ENCODE measurements at regions not wholly inside any gene's neighbourhood (a gene's known extent, or its start where the extent isn't known, plus 50 kb on each side); places are given as distances from the start of the nearest gene placed in this dataset.
"Not testable (repeated sequence)": the region's sequence is repeated elsewhere in the genome, so short reads cannot be mapped to it uniquely, and the experiment has no call there.

- no peak for DNase-seq
These were observed 50.6 kb upstream of the RNF182 start for GRCh38 chr6:13874191-13874549.

DNA sequence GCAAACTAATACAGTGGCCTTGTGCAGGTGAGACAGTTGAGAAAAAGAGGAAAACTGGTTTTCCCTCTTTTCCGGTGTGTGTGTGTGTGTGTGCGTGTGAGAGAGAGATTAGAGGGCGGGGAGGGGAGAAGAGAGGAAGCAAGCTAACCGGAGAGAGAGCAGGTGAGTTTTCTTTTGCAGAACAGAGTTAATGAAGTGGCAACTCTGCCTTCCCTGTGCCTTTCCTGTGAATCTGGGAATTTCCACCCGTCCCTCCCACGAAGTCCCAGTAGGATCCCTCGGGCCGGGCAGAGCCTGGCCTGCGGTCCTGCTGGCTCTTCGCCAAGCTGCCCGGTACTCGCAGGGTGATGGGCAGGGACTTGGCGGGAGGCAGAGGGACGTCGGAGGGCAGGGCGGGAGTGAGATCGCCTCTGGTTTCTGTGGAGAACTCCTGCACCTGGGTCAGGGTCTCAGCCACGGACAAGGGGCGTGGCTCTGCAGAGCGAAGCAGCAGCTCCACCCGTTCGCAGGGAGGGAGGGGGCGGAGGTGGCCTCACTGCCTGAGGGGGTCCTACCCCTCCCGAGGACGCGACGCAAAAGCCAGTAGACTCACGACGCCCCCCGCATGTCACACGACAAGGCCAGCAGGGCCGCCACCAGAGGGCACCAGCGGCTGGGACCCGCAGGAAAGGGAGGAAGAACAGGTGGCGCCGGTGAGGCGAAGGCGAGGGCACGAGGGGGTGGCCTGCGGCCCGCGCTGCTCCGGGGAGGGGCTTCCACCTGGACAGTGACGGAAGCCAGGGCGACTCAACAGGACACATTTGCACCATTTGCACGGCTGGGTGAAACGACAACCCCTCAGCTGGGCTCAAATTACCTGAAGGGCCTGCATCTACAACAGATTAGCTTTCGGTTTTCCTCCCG, 51.2 kb upstream of the RNF182 start:
- DNase-seq = peak in 5 of 14 donors; percentile 2 to 54 (median 33)

DNA sequence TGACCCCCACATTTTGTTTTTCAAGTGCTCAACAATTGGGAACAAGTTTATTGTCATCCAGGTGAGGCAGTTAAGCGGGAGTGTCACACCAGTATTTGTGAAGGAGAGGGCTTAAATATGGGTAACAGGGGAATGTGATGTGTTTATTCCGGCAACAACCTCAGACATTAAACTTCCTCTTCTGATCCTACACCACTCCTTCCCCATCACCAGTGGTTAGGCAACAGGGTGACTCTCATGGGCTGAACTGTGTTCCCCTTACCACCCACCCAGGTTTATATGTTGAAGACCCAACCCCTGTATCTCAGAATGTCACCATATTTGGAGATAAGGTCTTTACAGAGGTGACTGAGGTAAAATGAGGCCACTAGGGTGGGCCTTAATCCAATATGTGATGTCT, 52.1 kb upstream of the RNF182 start:
- DNase-seq = no peak

DNA sequence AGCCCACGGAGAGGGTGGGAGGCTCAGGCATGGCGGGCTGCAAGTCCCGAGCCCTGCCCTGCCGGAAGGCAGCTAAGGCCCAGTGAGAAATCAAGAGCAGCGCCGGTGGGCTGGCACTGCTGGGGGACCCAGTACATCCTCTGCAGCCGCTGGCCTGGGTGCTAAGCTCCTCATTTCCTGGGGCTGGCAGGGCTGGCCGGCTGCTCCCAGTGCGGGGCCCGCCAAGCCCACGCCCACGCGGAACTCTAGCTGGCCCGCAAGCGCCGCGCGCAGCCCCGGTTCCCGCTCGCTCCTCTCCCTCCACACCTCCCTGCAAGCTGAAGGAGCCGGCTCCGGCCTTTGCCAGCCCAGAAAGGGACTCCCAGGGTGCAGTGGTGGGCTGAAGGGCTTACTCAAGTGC, 52.7 kb upstream of the RNF182 start:
- not testable (repeated sequence) for DNase-seq

GRCh38 chr6:13870214-13870830, 54.4 kb upstream of the RNF182 start:
- DNase-seq = peak in 1 of 14 donors; percentile 25

DNA sequence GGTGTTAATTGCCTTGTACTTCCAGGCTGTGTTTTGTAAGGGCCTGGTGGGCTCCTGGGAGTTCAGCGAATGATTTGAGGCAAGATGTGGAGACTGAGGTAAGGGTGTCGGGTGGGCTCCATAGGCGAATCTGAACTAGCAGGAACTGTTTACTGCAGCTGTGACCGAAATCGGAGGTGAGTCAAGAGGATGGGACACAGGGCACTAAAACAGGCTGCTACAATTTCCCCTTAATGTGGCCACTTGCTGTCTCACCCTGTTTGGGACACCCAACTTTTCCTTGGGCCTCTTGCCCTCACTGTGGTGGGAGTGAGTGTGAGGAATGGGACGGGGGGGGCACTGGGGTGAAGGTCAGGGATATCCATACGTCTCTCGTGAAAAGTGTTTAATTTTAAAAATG, 53.9 kb upstream of the MCUR1 start:
- no peak for DNase-seq

- DNase-seq = peak in 1 of 14 donors; percentile 21
These were observed 51.9 kb upstream of the MCUR1 start for GRCh38 chr6:13866301-13866700.

DNA sequence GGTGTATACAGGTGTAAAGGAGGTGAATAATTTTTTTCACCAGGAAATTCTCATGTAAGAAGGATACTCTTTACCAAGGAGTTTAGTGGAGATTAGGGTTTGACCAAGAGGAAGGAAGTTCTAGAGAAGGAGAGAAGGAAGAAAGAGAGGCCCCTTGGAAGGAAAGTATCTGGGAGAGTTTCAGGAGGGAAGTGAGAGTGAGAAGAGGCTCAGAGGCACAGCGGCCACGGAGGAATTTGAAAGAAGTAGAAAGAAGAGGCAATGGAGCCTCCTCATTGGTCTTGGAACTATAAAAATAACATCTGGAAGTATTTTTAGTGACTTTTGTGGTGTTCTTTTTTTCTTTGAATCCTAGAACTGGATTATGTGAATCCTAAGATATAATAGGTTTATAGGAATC, 50.8 kb upstream of the MCUR1 start:
- DNase-seq = no peak

DNA sequence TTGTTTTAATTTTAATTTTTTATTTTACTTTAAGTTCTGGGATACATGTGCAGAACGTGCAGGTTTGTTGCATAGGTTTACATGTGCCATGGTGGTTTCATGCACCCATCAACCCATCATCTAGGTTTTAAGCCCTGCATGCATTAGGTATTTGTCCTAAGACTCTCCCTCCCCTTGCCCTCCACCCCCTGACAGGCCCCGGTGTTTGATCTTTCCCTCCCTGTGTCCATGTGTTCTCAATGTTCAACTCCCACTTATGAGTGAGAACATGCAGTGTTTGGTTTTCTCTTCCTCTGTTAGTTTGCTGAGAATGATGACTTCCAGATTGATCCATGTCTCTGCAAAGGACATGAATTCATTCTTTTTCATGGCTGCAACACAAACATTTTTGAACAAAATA, 50.3 kb upstream of the MCUR1 start:
- not testable (repeated sequence) for DNase-seq

Data from C1 segment of cervical spinal cord (tissue), 14 donors.